HCT116 (cell line): ENCODE measurements at regions not wholly inside any gene's neighbourhood (a gene's known extent, or its start where the extent isn't known, plus 50 kb on each side); places are given as distances from the start of the nearest gene placed in this dataset.

ENCODE experiments used
- CBX3 ChIP-seq: IDR thresholded peaks from 2 replicates; pipeline ENCODE4 v1.6.1; 2012; ENCODE audit warnings: low read depth
- EGR1 ChIP-seq: IDR thresholded peaks from 2 replicates; pipeline ENCODE4 v1.6.1; 2012; ENCODE audit warnings: low read depth
- EZH2 ChIP-seq: fragments of 200-600 bp; sonication (generic); IDR thresholded peaks from 2 replicates; pipeline ENCODE4 v1.6.1; 2017; ENCODE audit warnings: antibody characterized with exemption, mixed run types
- MAX ChIP-seq: IDR thresholded peaks from 2 replicates; pipeline ENCODE4 v1.6.1; 2012
- POLR2A ChIP-seq: IDR thresholded peaks from 2 replicates; pipeline ENCODE4 v1.7.0; 2011; ENCODE audit warnings: borderline replicate concordance; ENCODE audit not compliant: insufficient read depth, insufficient read length; ENCODE audit errors: extremely low read depth
- RAD21 ChIP-seq: IDR thresholded peaks from 2 replicates; pipeline ENCODE4 v1.6.1; 2012; ENCODE audit warnings: low read depth, mild to moderate bottlenecking
- ZNF274 ChIP-seq: fragments of 200-500 bp; sonication (Bioruptor generic); IDR thresholded peaks from 2 replicates; pipeline ENCODE4 v1.6.1; 2014; ENCODE audit warnings: mild to moderate bottlenecking, low read depth, low read length, inconsistent platforms
- TF ChIP-seq, protein P1 (sequence below), 3 experiments: fragments of 200-600 bp in 1 of 3; sonication (generic) in 1 of 3; IDR thresholded peaks in 2 of 3; conservative IDR thresholded peaks in 1 of 3; 2 replicates each; pipeline ENCODE4 v1.5.1; 2012 to 2017; ENCODE audit warnings: low read depth in 2 of 3, low read length in 2 of 3, antibody characterized with exemption in 1 of 3, borderline replicate concordance in 1 of 3, control low read depth in 1 of 3, mild to moderate bottlenecking in 1 of 3, mixed read lengths in 1 of 3, mixed run types in 1 of 3, moderate library complexity in 1 of 3; ENCODE audit not compliant: insufficient read depth in 1 of 3
- TF ChIP-seq, protein P2 (sequence below): IDR thresholded peaks from 2 replicates; pipeline ENCODE4 v1.6.1; 2012; ENCODE audit warnings: low read depth

DNA sequence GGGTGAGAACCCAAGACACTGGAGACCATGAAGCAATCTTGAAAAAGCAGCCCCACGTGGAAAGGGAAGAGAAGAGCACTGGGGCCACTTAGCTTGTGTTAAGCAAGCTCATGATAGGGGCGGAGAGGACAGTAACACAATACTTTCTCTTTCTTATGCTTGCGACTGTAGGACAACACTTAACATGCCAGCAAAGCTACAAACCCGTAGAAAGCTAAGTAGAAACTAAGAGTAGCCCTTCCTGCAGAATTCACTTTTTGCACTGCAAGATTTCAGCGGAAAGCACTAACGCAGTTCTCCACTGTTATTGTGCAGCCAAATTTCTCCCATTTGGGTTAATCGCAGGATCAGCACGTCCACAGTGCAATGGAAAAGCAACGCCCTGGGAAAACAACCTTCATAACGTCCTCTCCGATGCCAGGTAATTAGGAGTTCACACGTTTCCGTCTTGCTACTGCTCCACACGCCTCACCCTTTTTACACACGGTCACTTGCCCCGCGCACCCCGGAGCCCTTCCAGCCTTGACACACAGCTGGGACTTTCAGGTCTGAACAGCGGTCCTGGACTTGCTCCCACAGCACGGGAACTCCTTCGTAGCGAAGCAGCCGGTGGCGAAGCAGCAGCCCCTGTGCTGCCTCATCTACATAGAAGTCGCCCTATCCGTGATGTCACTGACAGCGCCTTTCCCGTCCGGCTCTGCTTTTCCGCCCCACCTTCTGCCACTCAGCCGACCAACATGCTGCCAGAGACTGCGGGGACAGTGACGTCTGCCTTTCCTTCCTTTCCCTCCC is 148.6 kb downstream of the PPIAL4G start (continued):
- TF ChIP-seq, protein P1, sequence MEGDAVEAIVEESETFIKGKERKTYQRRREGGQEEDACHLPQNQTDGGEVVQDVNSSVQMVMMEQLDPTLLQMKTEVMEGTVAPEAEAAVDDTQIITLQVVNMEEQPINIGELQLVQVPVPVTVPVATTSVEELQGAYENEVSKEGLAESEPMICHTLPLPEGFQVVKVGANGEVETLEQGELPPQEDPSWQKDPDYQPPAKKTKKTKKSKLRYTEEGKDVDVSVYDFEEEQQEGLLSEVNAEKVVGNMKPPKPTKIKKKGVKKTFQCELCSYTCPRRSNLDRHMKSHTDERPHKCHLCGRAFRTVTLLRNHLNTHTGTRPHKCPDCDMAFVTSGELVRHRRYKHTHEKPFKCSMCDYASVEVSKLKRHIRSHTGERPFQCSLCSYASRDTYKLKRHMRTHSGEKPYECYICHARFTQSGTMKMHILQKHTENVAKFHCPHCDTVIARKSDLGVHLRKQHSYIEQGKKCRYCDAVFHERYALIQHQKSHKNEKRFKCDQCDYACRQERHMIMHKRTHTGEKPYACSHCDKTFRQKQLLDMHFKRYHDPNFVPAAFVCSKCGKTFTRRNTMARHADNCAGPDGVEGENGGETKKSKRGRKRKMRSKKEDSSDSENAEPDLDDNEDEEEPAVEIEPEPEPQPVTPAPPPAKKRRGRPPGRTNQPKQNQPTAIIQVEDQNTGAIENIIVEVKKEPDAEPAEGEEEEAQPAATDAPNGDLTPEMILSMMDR (IDR thresholded peaks at IDR 0.05 in 2 of 3, conservative IDR thresholded peaks at IDR 0.05 in 1 of 3; ENCODE audit: borderline replicate concordance in 1 of 3, insufficient read depth in 1 of 3, low read depth in 2 of 3, low read length in 2 of 3): no peak
- TF ChIP-seq EGR1: no peak
- peak; percentile 41 for TF ChIP-seq RAD21
- no peak for TF ChIP-seq ZNF274
- TF ChIP-seq, protein P2, sequence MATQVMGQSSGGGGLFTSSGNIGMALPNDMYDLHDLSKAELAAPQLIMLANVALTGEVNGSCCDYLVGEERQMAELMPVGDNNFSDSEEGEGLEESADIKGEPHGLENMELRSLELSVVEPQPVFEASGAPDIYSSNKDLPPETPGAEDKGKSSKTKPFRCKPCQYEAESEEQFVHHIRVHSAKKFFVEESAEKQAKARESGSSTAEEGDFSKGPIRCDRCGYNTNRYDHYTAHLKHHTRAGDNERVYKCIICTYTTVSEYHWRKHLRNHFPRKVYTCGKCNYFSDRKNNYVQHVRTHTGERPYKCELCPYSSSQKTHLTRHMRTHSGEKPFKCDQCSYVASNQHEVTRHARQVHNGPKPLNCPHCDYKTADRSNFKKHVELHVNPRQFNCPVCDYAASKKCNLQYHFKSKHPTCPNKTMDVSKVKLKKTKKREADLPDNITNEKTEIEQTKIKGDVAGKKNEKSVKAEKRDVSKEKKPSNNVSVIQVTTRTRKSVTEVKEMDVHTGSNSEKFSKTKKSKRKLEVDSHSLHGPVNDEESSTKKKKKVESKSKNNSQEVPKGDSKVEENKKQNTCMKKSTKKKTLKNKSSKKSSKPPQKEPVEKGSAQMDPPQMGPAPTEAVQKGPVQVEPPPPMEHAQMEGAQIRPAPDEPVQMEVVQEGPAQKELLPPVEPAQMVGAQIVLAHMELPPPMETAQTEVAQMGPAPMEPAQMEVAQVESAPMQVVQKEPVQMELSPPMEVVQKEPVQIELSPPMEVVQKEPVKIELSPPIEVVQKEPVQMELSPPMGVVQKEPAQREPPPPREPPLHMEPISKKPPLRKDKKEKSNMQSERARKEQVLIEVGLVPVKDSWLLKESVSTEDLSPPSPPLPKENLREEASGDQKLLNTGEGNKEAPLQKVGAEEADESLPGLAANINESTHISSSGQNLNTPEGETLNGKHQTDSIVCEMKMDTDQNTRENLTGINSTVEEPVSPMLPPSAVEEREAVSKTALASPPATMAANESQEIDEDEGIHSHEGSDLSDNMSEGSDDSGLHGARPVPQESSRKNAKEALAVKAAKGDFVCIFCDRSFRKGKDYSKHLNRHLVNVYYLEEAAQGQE: no peak
- peak; percentile 96 for TF ChIP-seq CBX3
- TF ChIP-seq POLR2A: peak; percentile 100
- no peak for TF ChIP-seq EZH2
- peak; percentile 79 for TF ChIP-seq MAX
- TF ChIP-seq, all 23 proteins: peak for 14
